ENCODE measurements at regions not wholly inside any gene's neighbourhood (a gene's known extent, or its start where the extent isn't known, plus 50 kb on each side); places are given as distances from the start of the nearest gene placed in this dataset.
A peak's percentile ranks its signal among the peaks of the same experiment; 100 is the strongest.
"Not testable (repeated sequence)": the region's sequence is repeated elsewhere in the genome, so short reads cannot be mapped to it uniquely, and the experiment has no call there.

GRCh38 chr7:86991093-86991769 lies 68.2 kb downstream of the ELAPOR2 start:
- Histone ChIP-seq H2AFZ (ENCODE audit: low read depth, low read length, severe bottlenecking) (no peak overlapping the region), H3F3A (ENCODE audit: insufficient read depth) (no peaks in the 10 kb centered on the region), H3K36me3 (ENCODE audit: low read length) (no peaks in the 10 kb centered on the region), H3K27ac (ENCODE audit: low read depth, low read length) (no peak overlapping the region), H3K4me2 (ENCODE audit: low read depth, low read length, poor library complexity, severe bottlenecking) (no peak overlapping the region), H3K27me3 (ENCODE audit: low read length) (no peaks in the 10 kb centered on the region), H3K9me2 (replicated peaks; ENCODE audit: insufficient read depth, low read length) (no peaks in the 10 kb centered on the region), H3K4me3 (ENCODE audit: insufficient read depth, low read length, poor library complexity, severe bottlenecking) (no peak overlapping the region), H3K9ac (ENCODE audit: low read length) (no peak overlapping the region), H4K20me1 (ENCODE audit: low read depth, low read length) (peaks cover 6% of the 10 kb centered on the region; the same call in 1 of the 2 replicates), H3K9me3 (ENCODE audit: insufficient read depth, low read length) (no peaks in the 10 kb centered on the region; the same call in 1 of the 2 replicates), H3K79me2 (ENCODE audit: insufficient read depth, low read length) (no peaks in the 10 kb centered on the region)
- TF ChIP-seq CTCF (IDR thresholded peaks at IDR 0.05; ENCODE audit: insufficient read depth, low read length, poor library complexity, severe bottlenecking): no peak
- TF ChIP-seq EZH2phosphoT487 (conservative IDR thresholded peaks at IDR 0.05; ENCODE audit: low read length): no peak

GRCh38 chr7:86989407-86989806 lies 70.0 kb downstream of the ELAPOR2 start:
- Histone ChIP-seq H3K9ac (ENCODE audit: low read length) (no peak overlapping the region), H3K36me3 (ENCODE audit: low read length) (no peaks in the 10 kb centered on the region), H3K4me3 (ENCODE audit: insufficient read depth, low read length, poor library complexity, severe bottlenecking) (no peak overlapping the region), H3K27ac (ENCODE audit: low read depth, low read length) (no peak overlapping the region), H3K4me2 (ENCODE audit: low read depth, low read length, poor library complexity, severe bottlenecking) (peak overlapping the region; percentile 19), H2AFZ (ENCODE audit: low read depth, low read length, severe bottlenecking) (no peak overlapping the region), H3K79me2 (ENCODE audit: insufficient read depth, low read length) (no peaks in the 10 kb centered on the region), H3K9me2 (replicated peaks; ENCODE audit: insufficient read depth, low read length) (no peaks in the 10 kb centered on the region), H4K20me1 (ENCODE audit: low read depth, low read length) (peaks cover 6% of the 10 kb centered on the region; the same call in 1 of the 2 replicates), H3K9me3 (ENCODE audit: insufficient read depth, low read length) (no peaks in the 10 kb centered on the region; the same call in 1 of the 2 replicates), H3F3A (ENCODE audit: insufficient read depth) (no peaks in the 10 kb centered on the region), H3K27me3 (ENCODE audit: low read length) (no peaks in the 10 kb centered on the region)
- TF ChIP-seq EZH2phosphoT487 (conservative IDR thresholded peaks at IDR 0.05; ENCODE audit: low read length) (no peak), CTCF (IDR thresholded peaks at IDR 0.05; ENCODE audit: insufficient read depth, low read length, poor library complexity, severe bottlenecking) (no peak)

GRCh38 chr7:86987834-86988233 lies 71.6 kb downstream of the ELAPOR2 start:
- not testable (repeated sequence) for H2AFZ ChIP-seq (ENCODE audit: low read depth, low read length, severe bottlenecking); H3K27me3 ChIP-seq (ENCODE audit: low read length); H3K9ac ChIP-seq (ENCODE audit: low read length); H3K9me3 ChIP-seq (ENCODE audit: insufficient read depth, low read length); H3K4me3 ChIP-seq (ENCODE audit: insufficient read depth, low read length, poor library complexity, severe bottlenecking); H3K36me3 ChIP-seq (ENCODE audit: low read length); H4K20me1 ChIP-seq (ENCODE audit: low read depth, low read length); H3K27ac ChIP-seq (ENCODE audit: low read depth, low read length); H3F3A ChIP-seq (ENCODE audit: insufficient read depth); H3K79me2 ChIP-seq (ENCODE audit: insufficient read depth, low read length); H3K4me2 ChIP-seq (ENCODE audit: low read depth, low read length, poor library complexity, severe bottlenecking); H3K9me2 ChIP-seq (replicated peaks; ENCODE audit: insufficient read depth, low read length)

- not testable (repeated sequence) for H3K36me3 ChIP-seq (ENCODE audit: low read length); H3K4me2 ChIP-seq (ENCODE audit: low read depth, low read length, poor library complexity, severe bottlenecking); H3F3A ChIP-seq (ENCODE audit: insufficient read depth); H4K20me1 ChIP-seq (ENCODE audit: low read depth, low read length); H3K9ac ChIP-seq (ENCODE audit: low read length); H3K79me2 ChIP-seq (ENCODE audit: insufficient read depth, low read length); H3K4me3 ChIP-seq (ENCODE audit: insufficient read depth, low read length, poor library complexity, severe bottlenecking); H3K9me3 ChIP-seq (ENCODE audit: insufficient read depth, low read length); H3K27ac ChIP-seq (ENCODE audit: low read depth, low read length); H3K9me2 ChIP-seq (replicated peaks; ENCODE audit: insufficient read depth, low read length); H2AFZ ChIP-seq (ENCODE audit: low read depth, low read length, severe bottlenecking); H3K27me3 ChIP-seq (ENCODE audit: low read length)
Observed at GRCh38 chr7:86987358-86987757, 72.1 kb downstream of the ELAPOR2 start.

GRCh38 chr7:86985342-86985741 lies 74.1 kb downstream of the ELAPOR2 start:
- H3K4me3 ChIP-seq (ENCODE audit: insufficient read depth, low read length, poor library complexity, severe bottlenecking); H3K9ac ChIP-seq (ENCODE audit: low read length); H3K27me3 ChIP-seq (ENCODE audit: low read length); H4K20me1 ChIP-seq (ENCODE audit: low read depth, low read length); H3F3A ChIP-seq (ENCODE audit: insufficient read depth); H2AFZ ChIP-seq (ENCODE audit: low read depth, low read length, severe bottlenecking); H3K9me2 ChIP-seq (replicated peaks; ENCODE audit: insufficient read depth, low read length); H3K79me2 ChIP-seq (ENCODE audit: insufficient read depth, low read length); H3K36me3 ChIP-seq (ENCODE audit: low read length); H3K27ac ChIP-seq (ENCODE audit: low read depth, low read length); H3K4me2 ChIP-seq (ENCODE audit: low read depth, low read length, poor library complexity, severe bottlenecking); H3K9me3 ChIP-seq (ENCODE audit: insufficient read depth, low read length): not testable (repeated sequence)

GRCh38 chr7:86983654-86984053 lies 75.8 kb downstream of the ELAPOR2 start:
- H3K27me3 ChIP-seq (ENCODE audit: low read length); H3K27ac ChIP-seq (ENCODE audit: low read depth, low read length); H4K20me1 ChIP-seq (ENCODE audit: low read depth, low read length); H3K9me3 ChIP-seq (ENCODE audit: insufficient read depth, low read length); H2AFZ ChIP-seq (ENCODE audit: low read depth, low read length, severe bottlenecking); H3K4me3 ChIP-seq (ENCODE audit: insufficient read depth, low read length, poor library complexity, severe bottlenecking); H3K79me2 ChIP-seq (ENCODE audit: insufficient read depth, low read length); H3K36me3 ChIP-seq (ENCODE audit: low read length); H3K9ac ChIP-seq (ENCODE audit: low read length); H3K9me2 ChIP-seq (replicated peaks; ENCODE audit: insufficient read depth, low read length); H3F3A ChIP-seq (ENCODE audit: insufficient read depth); H3K4me2 ChIP-seq (ENCODE audit: low read depth, low read length, poor library complexity, severe bottlenecking): not testable (repeated sequence)
